Uterus (tissue), 2 donors: ENCODE measurements at regions not wholly inside any gene's neighbourhood (a gene's known extent, or its start where the extent isn't known, plus 50 kb on each side); places are given as distances from the start of the nearest gene placed in this dataset.

Experiments used
- CTCF ChIP-seq, 4 experiments: fragments of 200-600 bp in 2 of 4; fragments of 450-650 bp in 2 of 4; sonication (generic) in 2 of 4; IDR thresholded peaks; one replicate each; pipeline ENCODE4 v1.5.1; 2016 to 2019; ENCODE audit warnings: antibody characterized with exemption in 4 of 4, mild to moderate bottlenecking in 2 of 4, moderate library complexity in 1 of 4
- POLR2A ChIP-seq, 2 donors: fragments of 450-650 bp; IDR thresholded peaks; one replicate each; pipeline ENCODE4 v1.6.1; 2016; ENCODE audit warnings: antibody characterized with exemption in 2 of 2, mild to moderate bottlenecking in 1 of 2, moderate library complexity in 1 of 2

- no peak for TF ChIP-seq CTCF (IDR thresholded peaks at IDR 0.05)
- TF ChIP-seq POLR2A (IDR thresholded peaks at IDR 0.05) = no peak
These were observed 164.6 kb downstream of the GOLGA6L4 start for GRCh38 chr15:84400017-84400740.
